ENCODE measurements at regions not wholly inside any gene's neighbourhood (a gene's known extent, or its start where the extent isn't known, plus 50 kb on each side); places are given as distances from the start of the nearest gene placed in this dataset.

DNA sequence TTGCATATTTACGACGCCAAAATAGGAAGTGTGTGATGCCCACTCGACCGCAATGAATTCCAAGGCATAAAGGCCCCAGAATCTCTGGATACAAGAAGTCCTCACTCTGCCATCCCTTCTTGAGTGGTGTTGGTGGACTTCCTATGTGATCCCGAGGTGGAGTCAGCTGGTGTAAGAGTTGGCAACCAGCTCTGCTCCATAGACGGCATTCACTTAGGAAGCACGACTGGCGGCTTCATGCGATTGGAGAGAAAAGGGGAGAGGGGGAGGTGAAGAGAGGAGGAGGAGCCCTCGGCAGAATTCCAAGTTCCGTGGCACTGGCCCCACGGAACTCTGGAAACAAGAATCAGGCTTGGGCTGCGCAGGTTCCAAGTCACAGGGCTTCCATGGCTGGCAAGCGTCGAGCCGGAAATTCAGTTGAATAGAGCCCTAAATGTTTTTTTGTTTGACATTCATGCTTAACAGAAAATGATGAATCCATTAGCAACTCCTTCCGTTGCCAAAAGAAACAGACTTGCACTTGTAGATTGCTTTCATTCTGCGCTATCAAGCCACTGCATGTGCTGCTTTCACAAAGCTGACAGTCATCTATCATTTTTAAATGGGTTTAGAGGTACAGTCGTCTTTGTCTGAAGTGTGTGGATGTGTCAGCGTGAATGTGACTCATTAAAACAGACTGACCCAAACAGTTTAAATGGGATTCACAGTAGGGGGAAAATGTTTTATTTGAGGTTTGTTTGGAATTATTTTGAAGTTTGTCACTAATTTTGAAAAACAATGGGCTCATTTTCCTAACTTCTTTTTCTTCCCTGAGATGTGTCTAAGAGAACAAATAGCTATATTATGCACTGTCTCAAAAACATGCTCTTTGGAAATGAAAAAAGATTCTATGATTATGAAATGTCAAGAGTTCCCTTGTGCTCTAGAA lies 428.3 kb upstream of the ATP11B start:
- TF ChIP-seq, protein P1, sequence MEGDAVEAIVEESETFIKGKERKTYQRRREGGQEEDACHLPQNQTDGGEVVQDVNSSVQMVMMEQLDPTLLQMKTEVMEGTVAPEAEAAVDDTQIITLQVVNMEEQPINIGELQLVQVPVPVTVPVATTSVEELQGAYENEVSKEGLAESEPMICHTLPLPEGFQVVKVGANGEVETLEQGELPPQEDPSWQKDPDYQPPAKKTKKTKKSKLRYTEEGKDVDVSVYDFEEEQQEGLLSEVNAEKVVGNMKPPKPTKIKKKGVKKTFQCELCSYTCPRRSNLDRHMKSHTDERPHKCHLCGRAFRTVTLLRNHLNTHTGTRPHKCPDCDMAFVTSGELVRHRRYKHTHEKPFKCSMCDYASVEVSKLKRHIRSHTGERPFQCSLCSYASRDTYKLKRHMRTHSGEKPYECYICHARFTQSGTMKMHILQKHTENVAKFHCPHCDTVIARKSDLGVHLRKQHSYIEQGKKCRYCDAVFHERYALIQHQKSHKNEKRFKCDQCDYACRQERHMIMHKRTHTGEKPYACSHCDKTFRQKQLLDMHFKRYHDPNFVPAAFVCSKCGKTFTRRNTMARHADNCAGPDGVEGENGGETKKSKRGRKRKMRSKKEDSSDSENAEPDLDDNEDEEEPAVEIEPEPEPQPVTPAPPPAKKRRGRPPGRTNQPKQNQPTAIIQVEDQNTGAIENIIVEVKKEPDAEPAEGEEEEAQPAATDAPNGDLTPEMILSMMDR (IDR thresholded peaks at IDR 0.05), result no peak
- TF ChIP-seq POLR2A (IDR thresholded peaks at IDR 0.05), result no peak

Data from uterus (tissue), 2 donors.